Nephron progenitor cell (in vitro differentiated cells): ENCODE measurements at regions not wholly inside any gene's neighbourhood (a gene's known extent, or its start where the extent isn't known, plus 50 kb on each side); places are given as distances from the start of the nearest gene placed in this dataset.

Experiments used
- DNase-seq: peaks from one replicate; pipeline ENCODE4 v3.0.0; 2021
- H3K27ac Mint-ChIP-seq: 2 replicates; pipeline ENCODE4 v1.8.0; 2021; ENCODE audit warnings: mild to moderate bottlenecking, moderate library complexity, mixed read lengths
- H3K27me3 Mint-ChIP-seq: 2 replicates; pipeline ENCODE4 v1.8.0; 2021; ENCODE audit warnings: mild to moderate bottlenecking, low read depth, mixed read lengths; ENCODE audit not compliant: poor library complexity
- H3K36me3 Mint-ChIP-seq: 2 replicates; pipeline ENCODE4 v1.8.0; 2021; ENCODE audit warnings: low read depth, mixed read lengths
- H3K4me1 Mint-ChIP-seq: 2 replicates; pipeline ENCODE4 v1.8.0; 2021; ENCODE audit warnings: mixed read lengths
- H3K4me3 Mint-ChIP-seq: 2 replicates; pipeline ENCODE4 v1.8.0; 2021; ENCODE audit warnings: mild to moderate bottlenecking, moderate library complexity, mixed read lengths
- H3K9me3 Mint-ChIP-seq: 2 replicates; pipeline ENCODE4 v1.8.0; 2021; ENCODE audit warnings: mild to moderate bottlenecking, moderate library complexity, mixed read lengths
- TF ChIP-seq, protein P1 (sequence below): fragments of 200-600 bp; sonication (generic); IDR thresholded peaks from 2 replicates; pipeline ENCODE4 v1.5.0; 2021; ENCODE audit warnings: antibody characterized with exemption

GRCh38 chr2:128754246-128754724 lies 435.6 kb upstream of the HS6ST1 start:
- H3K36me3 Mint-ChIP-seq, result no peaks in the 10 kb centered on the region
- no peaks in the 10 kb centered on the region for H3K9me3 Mint-ChIP-seq
- peaks cover 36% of the 10 kb centered on the region for H3K4me1 Mint-ChIP-seq
- H3K27me3 Mint-ChIP-seq, result peaks cover 14% of the 10 kb centered on the region
- no peak overlapping the region for H3K27ac Mint-ChIP-seq
- TF ChIP-seq, protein P1, sequence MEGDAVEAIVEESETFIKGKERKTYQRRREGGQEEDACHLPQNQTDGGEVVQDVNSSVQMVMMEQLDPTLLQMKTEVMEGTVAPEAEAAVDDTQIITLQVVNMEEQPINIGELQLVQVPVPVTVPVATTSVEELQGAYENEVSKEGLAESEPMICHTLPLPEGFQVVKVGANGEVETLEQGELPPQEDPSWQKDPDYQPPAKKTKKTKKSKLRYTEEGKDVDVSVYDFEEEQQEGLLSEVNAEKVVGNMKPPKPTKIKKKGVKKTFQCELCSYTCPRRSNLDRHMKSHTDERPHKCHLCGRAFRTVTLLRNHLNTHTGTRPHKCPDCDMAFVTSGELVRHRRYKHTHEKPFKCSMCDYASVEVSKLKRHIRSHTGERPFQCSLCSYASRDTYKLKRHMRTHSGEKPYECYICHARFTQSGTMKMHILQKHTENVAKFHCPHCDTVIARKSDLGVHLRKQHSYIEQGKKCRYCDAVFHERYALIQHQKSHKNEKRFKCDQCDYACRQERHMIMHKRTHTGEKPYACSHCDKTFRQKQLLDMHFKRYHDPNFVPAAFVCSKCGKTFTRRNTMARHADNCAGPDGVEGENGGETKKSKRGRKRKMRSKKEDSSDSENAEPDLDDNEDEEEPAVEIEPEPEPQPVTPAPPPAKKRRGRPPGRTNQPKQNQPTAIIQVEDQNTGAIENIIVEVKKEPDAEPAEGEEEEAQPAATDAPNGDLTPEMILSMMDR, result no peak
- no peak overlapping the region for H3K4me3 Mint-ChIP-seq
- DNase-seq, result no peak

DNA sequence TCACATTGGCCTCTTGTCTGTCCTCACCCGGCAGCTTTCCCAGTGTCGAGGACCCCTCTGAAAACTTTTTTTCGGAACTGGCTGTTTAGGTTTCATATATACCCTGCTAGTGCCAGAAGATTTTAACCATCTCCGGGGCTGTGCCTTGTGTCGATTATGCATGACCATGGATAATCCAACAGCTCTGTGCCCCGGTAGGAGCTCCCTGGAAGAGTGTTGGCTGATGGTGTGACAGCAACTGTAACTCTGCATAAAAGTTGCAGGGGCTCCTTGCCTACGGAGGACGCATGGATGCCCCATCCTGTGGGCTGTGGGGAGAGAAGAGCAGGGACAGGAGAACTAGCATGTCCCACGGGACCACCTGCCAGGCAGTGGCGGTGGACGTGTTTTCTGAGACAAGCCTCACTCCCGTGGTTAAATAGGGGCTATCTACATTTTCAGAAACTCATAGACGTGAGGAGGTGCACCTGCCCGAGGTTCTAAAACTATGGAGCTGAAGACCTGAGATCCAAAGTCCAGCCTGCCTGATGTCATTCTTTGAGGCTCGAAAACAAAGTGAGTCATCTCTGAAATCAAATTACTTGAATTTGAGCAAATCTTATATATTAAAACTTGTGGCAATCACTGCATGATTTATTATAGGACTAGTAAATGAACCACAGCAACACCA lies 437.2 kb upstream of the HS6ST1 start:
- DNase-seq, result no peak
- Mint-ChIP-seq H3K4me3 (no peak overlapping the region), H3K4me1 (peaks cover 36% of the 10 kb centered on the region), H3K27me3 (peaks cover 14% of the 10 kb centered on the region), H3K27ac (no peak overlapping the region), H3K36me3 (no peaks in the 10 kb centered on the region), H3K9me3 (peaks cover 6% of the 10 kb centered on the region)
- TF ChIP-seq, protein P1, result no peak

GRCh38 chr2:128756365-128756717 lies 437.7 kb upstream of the HS6ST1 start:
- no peak overlapping the region for H3K4me3 Mint-ChIP-seq
- TF ChIP-seq, protein P1, result no peak
- H3K27ac Mint-ChIP-seq, result no peak overlapping the region
- peaks cover 14% of the 10 kb centered on the region for H3K27me3 Mint-ChIP-seq
- no peak for DNase-seq
- H3K9me3 Mint-ChIP-seq, result peaks cover 11% of the 10 kb centered on the region
- peaks cover 36% of the 10 kb centered on the region for H3K4me1 Mint-ChIP-seq
- H3K36me3 Mint-ChIP-seq, result no peaks in the 10 kb centered on the region

DNA sequence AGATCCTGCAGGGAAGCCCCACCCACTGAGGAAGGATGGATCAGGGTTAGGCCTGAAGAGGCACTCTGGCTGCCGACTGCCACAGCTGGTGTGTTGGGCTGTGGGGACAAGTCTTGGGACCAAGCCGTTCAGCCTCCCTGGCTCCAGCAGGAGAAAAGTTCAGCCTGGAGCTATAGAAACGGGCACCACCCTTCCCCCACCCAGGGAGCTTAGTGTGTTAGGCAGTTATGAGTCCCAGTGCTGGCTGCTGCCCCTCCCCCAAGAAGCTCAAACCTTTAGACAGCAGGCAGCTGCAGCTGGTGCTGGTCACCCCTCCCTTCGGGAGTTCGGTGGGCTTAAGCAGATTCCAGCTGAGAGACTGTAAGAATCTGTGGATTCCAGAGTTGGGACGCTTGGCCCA lies 447.1 kb upstream of the HS6ST1 start:
- Mint-ChIP-seq H3K4me3 (no peak overlapping the region), H3K4me1 (no peaks in the 10 kb centered on the region), H3K36me3 (peaks cover 8% of the 10 kb centered on the region), H3K27me3 (peaks cover 7% of the 10 kb centered on the region), H3K9me3 (peaks cover 43% of the 10 kb centered on the region), H3K27ac (no peak overlapping the region)
- TF ChIP-seq, protein P1, result no peak
- DNase-seq, result no peak

GRCh38 chr2:128768041-128768440 lies 449.4 kb upstream of the HS6ST1 start:
- Mint-ChIP-seq H3K4me1 (no peaks in the 10 kb centered on the region), H3K9me3 (peaks cover 21% of the 10 kb centered on the region), H3K36me3 (peaks cover 3% of the 10 kb centered on the region), H3K4me3 (no peak overlapping the region), H3K27me3 (peaks cover 5% of the 10 kb centered on the region), H3K27ac (no peak overlapping the region)
- no peak for DNase-seq
- TF ChIP-seq, protein P1, result no peak
